MM.1S (cell line): ENCODE measurements at regions not wholly inside any gene's neighbourhood (a gene's known extent, or its start where the extent isn't known, plus 50 kb on each side); places are given as distances from the start of the nearest gene placed in this dataset.

Source experiments
- DNase-seq: peaks from one replicate; pipeline ENCODE4 v3.0.0-alpha.2; 2015
- H2AFZ ChIP-seq: fragments of 300-600 bp; sonication (generic); 2 replicates; pipeline ENCODE4 v1.6.0; 2016; ENCODE audit warnings: antibody characterized with exemption, low read length
- H3F3A ChIP-seq: fragments of 300-600 bp; sonication (generic); 2 replicates; pipeline ENCODE4 v1.6.1; 2016; ENCODE audit warnings: mild to moderate bottlenecking, antibody characterized with exemption, low read length, moderate library complexity, mixed read lengths; ENCODE audit not compliant: insufficient read depth
- H3K27ac ChIP-seq: fragments of 300-600 bp; sonication (generic); 2 replicates; pipeline ENCODE4 v1.5.1; 2016; ENCODE audit warnings: mild to moderate bottlenecking, low read length
- H3K27me3 ChIP-seq: fragments of 300-600 bp; sonication (generic); replicated peaks from 2 replicates; pipeline ENCODE4 v1.6.0; 2016; ENCODE audit warnings: low read length; ENCODE audit not compliant: insufficient read depth
- H3K36me3 ChIP-seq: fragments of 300-600 bp; sonication (generic); replicated peaks from 2 replicates; pipeline ENCODE4 v1.6.1; 2016; ENCODE audit warnings: mild to moderate bottlenecking, low read length, mixed read lengths; ENCODE audit not compliant: insufficient read depth
- H3K4me1 ChIP-seq: fragments of 300-600 bp; sonication (generic); 2 replicates; pipeline ENCODE4 v1.6.1; 2016; ENCODE audit warnings: low read length, mixed read lengths
- H3K4me2 ChIP-seq: fragments of 300-600 bp; sonication (generic); 2 replicates; pipeline ENCODE4 v1.6.0; 2016; ENCODE audit warnings: low read depth, low read length
- H3K4me3 ChIP-seq: fragments of 300-600 bp; sonication (generic); 2 replicates; pipeline ENCODE4 v1.5.1; 2016; ENCODE audit warnings: low read length, mixed read lengths
- H3K79me2 ChIP-seq: fragments of 300-600 bp; sonication (generic); 2 replicates; pipeline ENCODE4 v1.6.1; 2016; ENCODE audit warnings: mixed run types, low read length, mixed read lengths
- H3K9ac ChIP-seq: fragments of 300-600 bp; sonication (generic); 2 replicates; pipeline ENCODE4 v1.6.1; 2016; ENCODE audit warnings: low read length, mixed read lengths
- H3K9me2 ChIP-seq: fragments of 300-600 bp; sonication (generic); replicated peaks from 2 replicates; pipeline ENCODE4 v1.6.1; 2016; ENCODE audit warnings: mild to moderate bottlenecking, low read length, mixed read lengths; ENCODE audit not compliant: insufficient read depth
- H3K9me3 ChIP-seq: fragments of 300-600 bp; sonication (generic); replicated peaks from 2 replicates; pipeline ENCODE4 v1.6.1; 2016; ENCODE audit warnings: mild to moderate bottlenecking, low read length, mixed read lengths; ENCODE audit not compliant: insufficient read depth
- H4K20me1 ChIP-seq: fragments of 300-600 bp; sonication (generic); 2 replicates; pipeline ENCODE4 v1.6.1; 2016; ENCODE audit warnings: mild to moderate bottlenecking, low read length, moderate library complexity, mixed read lengths; ENCODE audit not compliant: insufficient read depth
- EZH2 ChIP-seq: fragments of 300-600 bp; sonication (generic); optimal IDR thresholded peaks from 2 replicates; pipeline ENCODE3; 2017; ENCODE audit warnings: low read depth, mild to moderate bottlenecking, antibody characterized with exemption, low read length, mixed read lengths
- EZH2phosphoT487 ChIP-seq: fragments of 300-600 bp; sonication (generic); IDR thresholded peaks from 2 replicates; pipeline ENCODE4 v1.6.1; 2018; ENCODE audit warnings: antibody characterized with exemption, low read length
- TF ChIP-seq, protein P1 (sequence below): fragments of 300-600 bp; sonication (generic); IDR thresholded peaks from 2 replicates; pipeline ENCODE4 v1.5.1; 2016; ENCODE audit warnings: antibody characterized with exemption, low read length, mixed read lengths

DNA sequence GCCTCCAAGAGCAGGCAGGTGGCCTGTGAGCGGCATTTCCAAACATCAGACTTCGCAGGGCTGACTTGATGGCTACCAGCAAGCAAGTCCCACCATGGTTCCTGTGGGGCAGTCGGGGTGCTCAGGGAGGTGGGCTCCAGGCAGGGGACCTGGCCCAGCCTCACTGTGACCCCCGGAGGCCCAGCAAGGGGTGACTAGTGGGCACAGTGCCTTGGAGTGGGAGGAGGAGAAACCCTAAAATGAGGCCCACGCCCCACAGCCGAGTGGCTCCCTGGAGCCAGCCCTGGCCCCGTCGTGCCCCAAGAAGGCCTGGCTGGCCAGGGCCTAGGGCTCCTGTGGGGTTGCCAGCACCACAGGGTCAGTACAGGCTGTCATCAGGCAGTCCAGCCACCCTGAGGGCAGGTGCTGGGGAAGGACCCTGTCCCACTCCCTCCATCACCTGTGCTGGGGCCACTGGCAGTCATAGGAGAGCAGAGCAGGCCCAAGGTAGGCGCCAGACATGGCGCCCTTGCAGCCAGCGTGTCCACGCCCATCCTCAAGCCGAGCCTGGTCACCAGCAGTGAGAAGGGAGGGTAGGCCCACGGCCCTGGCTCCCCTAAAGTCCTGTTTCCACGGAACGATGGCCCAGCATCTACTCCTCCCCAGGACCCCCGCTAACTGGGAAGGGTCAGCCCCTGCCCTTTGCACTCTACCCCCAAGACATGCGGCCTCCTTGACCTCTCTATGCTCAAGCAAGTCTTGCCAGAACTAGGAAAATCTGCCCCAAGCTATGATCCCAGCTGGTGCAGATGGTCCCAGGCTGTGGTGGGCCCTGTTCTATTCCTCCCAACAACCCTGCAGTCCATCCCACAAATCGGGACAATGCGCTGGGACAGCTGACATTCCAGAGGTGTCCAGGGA is 144.2 kb upstream of the C14orf180 start:
- no peak overlapping the region for H3K9ac ChIP-seq
- H4K20me1 ChIP-seq = no peaks in the 10 kb centered on the region
- H3K79me2 ChIP-seq = no peaks in the 10 kb centered on the region
- no peak overlapping the region for H3K4me2 ChIP-seq
- DNase-seq = no peak
- no peaks in the 10 kb centered on the region for H3K36me3 ChIP-seq
- no peak overlapping the region for H3K27ac ChIP-seq
- TF ChIP-seq, protein P1, sequence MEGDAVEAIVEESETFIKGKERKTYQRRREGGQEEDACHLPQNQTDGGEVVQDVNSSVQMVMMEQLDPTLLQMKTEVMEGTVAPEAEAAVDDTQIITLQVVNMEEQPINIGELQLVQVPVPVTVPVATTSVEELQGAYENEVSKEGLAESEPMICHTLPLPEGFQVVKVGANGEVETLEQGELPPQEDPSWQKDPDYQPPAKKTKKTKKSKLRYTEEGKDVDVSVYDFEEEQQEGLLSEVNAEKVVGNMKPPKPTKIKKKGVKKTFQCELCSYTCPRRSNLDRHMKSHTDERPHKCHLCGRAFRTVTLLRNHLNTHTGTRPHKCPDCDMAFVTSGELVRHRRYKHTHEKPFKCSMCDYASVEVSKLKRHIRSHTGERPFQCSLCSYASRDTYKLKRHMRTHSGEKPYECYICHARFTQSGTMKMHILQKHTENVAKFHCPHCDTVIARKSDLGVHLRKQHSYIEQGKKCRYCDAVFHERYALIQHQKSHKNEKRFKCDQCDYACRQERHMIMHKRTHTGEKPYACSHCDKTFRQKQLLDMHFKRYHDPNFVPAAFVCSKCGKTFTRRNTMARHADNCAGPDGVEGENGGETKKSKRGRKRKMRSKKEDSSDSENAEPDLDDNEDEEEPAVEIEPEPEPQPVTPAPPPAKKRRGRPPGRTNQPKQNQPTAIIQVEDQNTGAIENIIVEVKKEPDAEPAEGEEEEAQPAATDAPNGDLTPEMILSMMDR = no peak
- no peak overlapping the region for H3K4me3 ChIP-seq
- peaks cover 12% of the 10 kb centered on the region for H3K27me3 ChIP-seq
- no peaks in the 10 kb centered on the region for H3K9me3 ChIP-seq
- H2AFZ ChIP-seq = no peak overlapping the region
- no peaks in the 10 kb centered on the region for H3K9me2 ChIP-seq
- H3K4me1 ChIP-seq = no peaks in the 10 kb centered on the region
- no peaks in the 10 kb centered on the region for H3F3A ChIP-seq

- Histone ChIP-seq H3K9ac (no peak overlapping the region), H4K20me1 (no peaks in the 10 kb centered on the region), H3F3A (no peaks in the 10 kb centered on the region), H3K4me2 (no peak overlapping the region), H3K4me1 (no peaks in the 10 kb centered on the region), H3K27me3 (peaks cover 12% of the 10 kb centered on the region), H2AFZ (no peak overlapping the region), H3K9me3 (no peaks in the 10 kb centered on the region), H3K9me2 (no peaks in the 10 kb centered on the region), H3K36me3 (no peaks in the 10 kb centered on the region), H3K27ac (no peak overlapping the region), H3K4me3 (no peak overlapping the region), H3K79me2 (no peaks in the 10 kb centered on the region)
- TF ChIP-seq, protein P1 = no peak
- no peak for TF ChIP-seq EZH2
- TF ChIP-seq EZH2phosphoT487 = no peak
- no peak for DNase-seq
Observed at GRCh38 chr14:104436047-104436591, 143.4 kb upstream of the C14orf180 start.

- H3K79me2 ChIP-seq = no peaks in the 10 kb centered on the region
- no peaks in the 10 kb centered on the region for H3K9me3 ChIP-seq
- no peaks in the 10 kb centered on the region for H3K36me3 ChIP-seq
- H3K4me3 ChIP-seq = no peak overlapping the region
- peaks cover 12% of the 10 kb centered on the region for H3K27me3 ChIP-seq
- TF ChIP-seq EZH2 (no peak), EZH2phosphoT487 (no peak)
- TF ChIP-seq, protein P1 = no peak
- no peaks in the 10 kb centered on the region for H3F3A ChIP-seq
- H3K27ac ChIP-seq = no peak overlapping the region
- no peak overlapping the region for H3K9ac ChIP-seq
- no peak overlapping the region for H3K4me2 ChIP-seq
- H3K4me1 ChIP-seq = no peaks in the 10 kb centered on the region
- H4K20me1 ChIP-seq = no peaks in the 10 kb centered on the region
- no peak overlapping the region for H2AFZ ChIP-seq
- no peak for DNase-seq
- no peaks in the 10 kb centered on the region for H3K9me2 ChIP-seq
Observed at GRCh38 chr14:104436741-104437701, 142.5 kb upstream of the C14orf180 start.
